ENCODE measurements at regions not wholly inside any gene's neighbourhood (a gene's known extent, or its start where the extent isn't known, plus 50 kb on each side); places are given as distances from the start of the nearest gene placed in this dataset.

DNA sequence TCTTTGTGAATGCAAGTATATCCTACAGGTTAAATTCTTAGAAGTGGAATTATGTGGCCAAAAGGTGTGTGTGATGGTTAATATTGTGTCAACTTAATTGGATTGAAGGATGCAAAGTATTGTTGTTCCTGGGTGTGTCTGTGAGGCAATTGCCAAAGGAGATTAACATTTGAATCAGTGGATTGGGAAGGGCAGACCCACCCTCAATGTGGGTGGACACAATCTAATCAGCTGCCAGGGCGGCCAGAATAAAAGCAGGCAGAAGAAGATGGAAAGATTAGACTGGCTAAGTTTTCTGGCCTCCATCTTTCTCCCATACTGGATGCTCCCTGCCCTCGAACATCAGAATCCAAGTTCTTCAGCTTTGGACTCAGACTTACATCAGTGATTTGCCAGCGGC lies 76.2 kb upstream of the GBA3 start:
- TF ChIP-seq, protein P1, sequence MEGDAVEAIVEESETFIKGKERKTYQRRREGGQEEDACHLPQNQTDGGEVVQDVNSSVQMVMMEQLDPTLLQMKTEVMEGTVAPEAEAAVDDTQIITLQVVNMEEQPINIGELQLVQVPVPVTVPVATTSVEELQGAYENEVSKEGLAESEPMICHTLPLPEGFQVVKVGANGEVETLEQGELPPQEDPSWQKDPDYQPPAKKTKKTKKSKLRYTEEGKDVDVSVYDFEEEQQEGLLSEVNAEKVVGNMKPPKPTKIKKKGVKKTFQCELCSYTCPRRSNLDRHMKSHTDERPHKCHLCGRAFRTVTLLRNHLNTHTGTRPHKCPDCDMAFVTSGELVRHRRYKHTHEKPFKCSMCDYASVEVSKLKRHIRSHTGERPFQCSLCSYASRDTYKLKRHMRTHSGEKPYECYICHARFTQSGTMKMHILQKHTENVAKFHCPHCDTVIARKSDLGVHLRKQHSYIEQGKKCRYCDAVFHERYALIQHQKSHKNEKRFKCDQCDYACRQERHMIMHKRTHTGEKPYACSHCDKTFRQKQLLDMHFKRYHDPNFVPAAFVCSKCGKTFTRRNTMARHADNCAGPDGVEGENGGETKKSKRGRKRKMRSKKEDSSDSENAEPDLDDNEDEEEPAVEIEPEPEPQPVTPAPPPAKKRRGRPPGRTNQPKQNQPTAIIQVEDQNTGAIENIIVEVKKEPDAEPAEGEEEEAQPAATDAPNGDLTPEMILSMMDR (IDR thresholded peaks at IDR 0.05; ENCODE audit: low read length): no peak
- TF ChIP-seq EZH2 (IDR thresholded peaks at IDR 0.05; ENCODE audit: borderline replicate concordance, low read length): no peak

All from OCI-LY1 (cell line).